ENCODE measurements at regions not wholly inside any gene's neighbourhood (a gene's known extent, or its start where the extent isn't known, plus 50 kb on each side); places are given as distances from the start of the nearest gene placed in this dataset.
"Not testable (repeated sequence)": the region's sequence is repeated elsewhere in the genome, so short reads cannot be mapped to it uniquely, and the experiment has no call there.

GRCh38 chr20:51927970-51928369 is 125.6 kb upstream of the SALL4 start:
- TF ChIP-seq POLR2A, CTCF, POLR2AphosphoS5 (IDR thresholded peaks at IDR 0.05): not testable (repeated sequence)

Data from transverse colon (tissue), 4 donors.